GM21529 (cell line): ENCODE measurements at regions not wholly inside any gene's neighbourhood (a gene's known extent, or its start where the extent isn't known, plus 50 kb on each side); places are given as distances from the start of the nearest gene placed in this dataset.

Source experiments
- ATAC-seq: cut with Tn5 transposase; IDR thresholded peaks from one replicate; pipeline ENCODE4 v1.9.1; 2021; ENCODE audit not compliant: unreplicated experiment

GRCh38 chr9:84447305-84447704 lies 106.7 kb upstream of the SLC28A3 start:
- no peak for ATAC-seq

- ATAC-seq: no peak
Observed at GRCh38 chr9:84450029-84450428, 109.5 kb upstream of the SLC28A3 start.

- ATAC-seq: no peak
Observed at GRCh38 chr9:84456527-84456926, 116.0 kb upstream of the SLC28A3 start.

GRCh38 chr9:84460695-84461094 lies 120.1 kb upstream of the SLC28A3 start:
- ATAC-seq: no peak

GRCh38 chr9:84463272-84463671 lies 122.7 kb upstream of the SLC28A3 start:
- no peak for ATAC-seq

GRCh38 chr9:84466580-84467285 lies 126.2 kb upstream of the SLC28A3 start:
- no peak for ATAC-seq

- no peak for ATAC-seq
Observed at GRCh38 chr9:84471816-84472215, 131.3 kb upstream of the SLC28A3 start.

GRCh38 chr9:84478996-84479395 lies 138.4 kb upstream of the SLC28A3 start:
- no peak for ATAC-seq

GRCh38 chr9:84480071-84480470 lies 139.5 kb upstream of the SLC28A3 start:
- no peak for ATAC-seq

- ATAC-seq: no peak
Observed at GRCh38 chr9:84481231-84481630, 140.7 kb upstream of the SLC28A3 start.

GRCh38 chr9:84481636-84482218 lies 141.2 kb upstream of the SLC28A3 start:
- ATAC-seq: no peak

- ATAC-seq: no peak
Observed at GRCh38 chr9:84482607-84483006, 142.0 kb upstream of the SLC28A3 start.

GRCh38 chr9:84484172-84484571 lies 143.6 kb upstream of the SLC28A3 start:
- ATAC-seq: no peak

- no peak for ATAC-seq
Observed at GRCh38 chr9:84485539-84485938, 145.0 kb upstream of the SLC28A3 start.

- ATAC-seq: no peak
Observed at GRCh38 chr9:84486663-84487062, 146.1 kb upstream of the SLC28A3 start.

- no peak for ATAC-seq
Observed at GRCh38 chr9:84490206-84490841, 149.8 kb upstream of the SLC28A3 start.

GRCh38 chr9:84490842-84491325 lies 150.3 kb upstream of the SLC28A3 start:
- ATAC-seq: no peak

GRCh38 chr9:84492366-84493159 lies 152.0 kb upstream of the SLC28A3 start:
- no peak for ATAC-seq

- no peak for ATAC-seq
Observed at GRCh38 chr9:84493284-84493947, 152.9 kb upstream of the SLC28A3 start.

GRCh38 chr9:84499969-84500582 lies 159.5 kb upstream of the SLC28A3 start:
- peak; percentile 90 for ATAC-seq
